ENCODE measurements at regions not wholly inside any gene's neighbourhood (a gene's known extent, or its start where the extent isn't known, plus 50 kb on each side); places are given as distances from the start of the nearest gene placed in this dataset.

DNA sequence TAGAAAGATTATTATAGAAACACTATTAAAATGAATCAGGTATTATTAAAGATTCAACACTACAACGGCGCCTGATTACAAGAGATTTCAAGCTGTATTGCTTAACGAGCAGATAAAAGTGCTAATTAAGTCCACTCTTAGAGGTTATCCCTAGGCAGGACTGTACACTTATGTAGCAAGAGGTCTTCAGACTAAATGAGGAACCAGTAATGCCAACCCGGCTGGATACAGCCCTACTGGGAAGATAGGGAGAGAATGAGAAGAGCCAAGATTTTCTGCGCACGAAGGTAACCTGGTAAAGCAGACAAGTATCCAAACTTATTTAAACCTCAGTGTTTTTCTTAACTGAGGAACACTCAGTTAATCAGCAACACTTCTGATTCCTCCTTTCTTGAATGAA is 115.7 kb upstream of the HIVEP3 start:
- no peak for DNase-seq (ENCODE audit: low read depth in 2 of 2)

DNA sequence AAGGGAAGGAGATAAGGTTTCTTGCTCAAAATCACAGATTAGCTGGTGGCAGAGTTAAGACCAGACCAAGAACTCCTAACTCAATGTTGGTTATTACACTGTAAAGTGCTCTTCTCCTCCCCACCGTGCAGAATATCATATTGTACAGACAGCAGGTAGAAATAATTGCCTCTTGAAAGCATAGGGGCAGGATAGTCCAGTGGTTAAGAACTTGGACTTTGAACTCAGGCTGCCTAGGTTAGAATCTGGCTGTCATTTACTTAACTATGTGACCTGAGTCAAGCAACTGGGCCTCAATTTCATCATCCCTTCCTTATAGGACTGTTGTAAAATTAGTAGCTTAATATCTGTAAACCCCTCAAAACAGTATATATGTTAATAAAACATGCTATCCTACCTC is 114.9 kb upstream of the HIVEP3 start:
- DNase-seq (ENCODE audit: low read depth in 2 of 2), result no peak

- no peak for DNase-seq (ENCODE audit: low read depth in 2 of 2)
These were observed 99.0 kb upstream of the HIVEP3 start for GRCh38 chr1:42017730-42018129.

DNA sequence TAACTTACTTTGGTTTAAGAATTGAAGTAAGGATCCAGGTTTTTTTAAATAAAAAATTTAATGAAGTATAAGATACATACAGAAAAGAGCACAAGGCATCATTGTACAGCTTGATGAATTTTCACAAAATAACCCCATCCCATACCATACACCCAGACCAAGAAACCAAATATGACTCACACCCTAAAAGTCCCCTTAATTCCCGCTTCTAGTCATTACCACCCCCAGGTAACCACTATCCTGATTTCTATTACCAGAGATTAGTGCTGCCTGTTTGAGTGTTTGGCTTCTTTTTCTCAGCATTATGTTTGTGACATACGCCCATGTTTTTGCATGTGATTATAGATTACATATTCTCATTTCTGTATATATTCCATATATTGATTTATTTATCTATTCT is 98.5 kb upstream of the HIVEP3 start:
- DNase-seq (ENCODE audit: low read depth in 2 of 2), result no peak

DNA sequence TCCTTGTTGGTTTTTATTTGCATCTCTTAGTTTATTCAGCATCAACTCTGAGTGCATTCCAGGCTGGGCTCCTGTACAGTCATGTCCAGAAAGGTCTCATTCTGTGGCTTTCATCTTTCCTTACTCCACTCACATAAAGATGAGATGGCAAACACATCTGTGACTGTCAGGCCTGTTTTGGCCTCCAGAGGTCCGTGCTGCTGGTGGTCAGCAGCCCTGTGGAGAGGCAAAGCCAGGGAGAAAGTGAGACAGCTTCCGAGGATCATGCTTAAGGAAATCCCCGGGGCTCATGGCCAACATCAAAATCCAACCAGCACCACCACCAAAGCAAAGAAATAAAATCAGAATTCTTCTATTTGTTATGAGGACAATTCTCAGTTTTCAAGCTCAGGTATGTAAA is 96.1 kb upstream of the HIVEP3 start:
- no peak for DNase-seq (ENCODE audit: low read depth in 2 of 2)

- no peak for DNase-seq (ENCODE audit: low read depth in 2 of 2)
These were observed 95.3 kb upstream of the HIVEP3 start for GRCh38 chr1:42013881-42014470.

- no peak for DNase-seq (ENCODE audit: low read depth in 2 of 2)
These were observed 94.1 kb upstream of the HIVEP3 start for GRCh38 chr1:42012852-42013251.

GRCh38 chr1:42010381-42010780 is 91.7 kb upstream of the HIVEP3 start:
- DNase-seq (ENCODE audit: low read depth in 2 of 2), result no peak

- DNase-seq (ENCODE audit: low read depth in 2 of 2), result no peak
These were observed 89.5 kb upstream of the HIVEP3 start for GRCh38 chr1:42008264-42008663.

DNA sequence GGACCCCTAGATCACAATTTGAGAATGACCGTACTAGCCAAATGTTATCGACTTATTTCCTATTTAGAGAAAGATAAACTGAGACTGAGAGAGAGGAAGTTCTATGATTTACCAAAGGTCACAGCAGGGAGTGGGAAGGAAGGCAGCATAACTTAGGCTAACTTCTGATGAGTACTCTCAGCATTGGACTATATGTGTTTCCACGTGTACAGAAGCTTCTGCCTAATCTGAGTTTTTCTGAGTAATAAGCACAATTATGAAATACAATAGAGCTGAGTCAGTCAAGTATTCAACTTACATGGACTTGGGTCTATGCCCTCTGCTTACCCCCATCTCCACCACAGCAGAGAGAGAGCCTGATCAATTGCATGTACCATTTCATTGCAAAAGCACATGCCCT is 88.1 kb upstream of the HIVEP3 start:
- DNase-seq (ENCODE audit: low read depth in 2 of 2), result no peak

DNA sequence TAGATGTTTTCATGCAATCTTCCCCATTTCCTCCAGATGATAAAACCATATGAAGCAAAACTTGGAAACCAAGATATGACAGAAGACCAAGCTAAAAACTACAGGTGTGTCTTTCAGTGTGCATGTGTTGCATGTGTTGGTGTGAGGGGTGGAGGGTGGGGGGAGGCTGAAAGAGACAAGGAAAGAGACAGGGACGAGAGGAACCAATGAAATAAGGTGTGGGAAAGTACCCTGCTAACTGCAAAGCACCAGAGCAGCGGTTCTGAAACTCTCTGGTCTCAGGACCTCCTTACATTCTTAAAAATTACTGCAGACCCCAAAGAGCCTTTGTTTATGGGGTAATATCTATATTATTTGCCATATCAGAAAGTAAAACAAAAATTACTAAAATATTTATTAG is 87.4 kb upstream of the HIVEP3 start:
- DNase-seq (ENCODE audit: low read depth in 2 of 2), result no peak

GRCh38 chr1:42005530-42005929 is 86.8 kb upstream of the HIVEP3 start:
- no peak for DNase-seq (ENCODE audit: low read depth in 2 of 2)

DNA sequence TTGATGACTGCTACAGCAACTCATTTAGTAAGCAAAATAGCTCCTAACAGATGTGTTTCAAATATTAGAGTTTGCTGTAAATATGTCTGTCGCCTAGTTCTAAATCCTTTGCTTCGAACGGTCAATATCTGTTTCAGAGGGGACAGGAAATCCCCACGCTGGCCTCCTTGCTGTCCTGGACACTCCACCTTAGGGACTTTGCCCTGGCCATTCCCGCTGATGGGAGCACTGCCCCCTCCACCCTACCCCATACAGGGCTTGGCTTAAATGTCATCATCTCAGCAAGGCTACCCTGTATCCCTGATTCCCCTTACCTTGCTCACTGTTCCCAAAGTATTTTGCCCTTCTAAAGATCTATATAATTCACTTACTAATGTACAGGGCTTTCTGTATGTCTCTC is 86.1 kb upstream of the HIVEP3 start:
- DNase-seq (ENCODE audit: low read depth in 2 of 2), result no peak

GRCh38 chr1:42004322-42004721 is 85.6 kb upstream of the HIVEP3 start:
- no peak for DNase-seq (ENCODE audit: low read depth in 2 of 2)

GRCh38 chr1:42003433-42003832 is 84.7 kb upstream of the HIVEP3 start:
- DNase-seq (ENCODE audit: low read depth in 2 of 2), result no peak

- no peak for DNase-seq (ENCODE audit: low read depth in 2 of 2)
These were observed 83.5 kb upstream of the HIVEP3 start for GRCh38 chr1:42002220-42002619.

GRCh38 chr1:42000766-42001165 is 82.0 kb upstream of the HIVEP3 start:
- no peak for DNase-seq (ENCODE audit: low read depth in 2 of 2)

DNA sequence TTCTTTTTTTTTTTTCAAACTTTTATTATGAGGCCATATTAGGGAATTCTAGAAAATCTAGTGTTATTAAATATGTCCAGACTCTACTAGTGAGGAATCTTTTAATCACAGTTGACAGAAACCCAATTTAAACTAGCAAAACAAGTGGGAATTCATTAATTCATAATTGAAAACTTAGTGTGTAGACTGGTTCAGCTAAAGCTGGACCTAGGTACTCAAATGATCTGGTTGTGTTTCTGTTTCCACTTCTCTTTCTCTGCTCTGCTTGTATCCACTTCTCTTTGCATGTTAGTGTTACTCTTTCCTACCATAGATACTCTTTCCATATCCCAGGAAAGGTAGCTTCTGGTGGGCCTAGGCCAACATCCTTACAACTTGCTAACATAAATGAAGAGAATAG is 81.2 kb upstream of the HIVEP3 start:
- DNase-seq (ENCODE audit: low read depth in 2 of 2), result no peak

- no peak for DNase-seq (ENCODE audit: low read depth in 2 of 2)
These were observed 79.5 kb upstream of the HIVEP3 start for GRCh38 chr1:41998250-41998649.

DNA sequence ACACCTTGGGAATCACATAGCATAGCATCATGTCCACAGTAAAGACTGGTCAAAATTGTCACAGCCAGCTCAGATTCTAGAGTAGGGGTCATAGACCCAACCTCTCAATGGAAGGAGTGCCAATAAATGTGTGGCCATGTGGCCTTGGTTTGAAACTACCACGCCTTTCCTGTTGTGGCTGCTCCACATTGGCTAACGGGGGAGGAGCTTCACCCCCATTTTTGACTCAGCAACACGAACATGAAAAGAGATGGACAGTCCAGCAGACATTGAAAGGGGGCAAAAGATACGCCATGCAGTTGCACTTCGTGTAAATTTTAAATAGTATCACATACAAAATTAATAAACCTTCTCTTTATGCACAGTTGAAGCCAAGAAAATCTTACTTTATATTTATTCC is 78.4 kb upstream of the HIVEP3 start:
- DNase-seq (ENCODE audit: low read depth in 2 of 2), result no peak

DNA sequence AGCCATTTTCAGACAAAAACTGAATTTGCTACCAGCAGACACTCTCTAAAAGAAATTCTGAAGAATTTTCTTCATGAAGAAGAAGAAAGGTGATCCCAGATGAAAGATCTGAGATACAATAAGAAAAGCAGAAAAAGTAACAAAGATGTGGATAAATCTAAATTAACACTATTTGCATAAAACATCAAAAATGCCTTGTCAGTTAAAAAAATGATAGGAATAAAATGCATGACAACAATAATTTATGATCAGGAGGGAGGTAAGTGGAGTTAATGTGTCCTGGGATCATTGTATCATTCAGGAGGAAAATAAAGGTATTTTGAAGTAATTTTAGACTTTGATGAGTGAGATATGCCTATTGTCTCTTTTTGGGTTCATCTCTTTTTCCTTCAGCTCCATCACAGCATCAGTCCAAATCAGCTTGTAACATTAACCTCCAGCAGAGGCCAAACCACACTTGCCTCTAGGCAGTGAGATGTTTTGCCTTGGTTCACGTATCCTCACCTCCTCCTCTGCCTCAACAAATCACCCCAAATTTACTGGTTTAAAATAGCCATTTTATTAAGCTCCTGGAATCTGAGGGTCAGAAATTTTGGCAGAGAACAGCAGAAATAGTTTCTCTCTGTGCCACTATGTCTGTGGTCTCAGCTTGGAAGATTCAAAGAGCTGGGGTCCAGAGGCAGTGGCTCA is 76.9 kb upstream of the HIVEP3 start:
- DNase-seq (ENCODE audit: low read depth in 2 of 2), result no peak

- DNase-seq (ENCODE audit: low read depth in 2 of 2), result no peak
These were observed 75.6 kb upstream of the HIVEP3 start for GRCh38 chr1:41994195-41994894.

DNA sequence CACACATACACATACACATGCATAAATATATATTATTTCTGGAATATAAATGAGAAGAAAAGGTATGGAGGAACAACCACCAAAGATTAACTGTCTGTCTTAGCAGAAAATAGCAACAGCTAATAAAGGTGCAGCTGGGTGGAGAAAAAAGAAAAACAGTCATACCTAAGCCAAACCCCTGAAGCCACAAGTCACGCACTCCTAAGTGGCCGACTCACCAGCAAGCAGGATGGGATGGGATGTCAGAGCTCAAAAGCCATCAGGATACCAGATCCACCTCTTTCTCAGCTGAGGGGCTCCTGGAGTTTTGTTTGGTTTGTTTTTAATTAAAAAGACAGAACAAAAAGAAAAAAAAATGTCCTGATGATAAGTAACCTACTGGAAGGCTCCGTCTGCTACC is 64.7 kb upstream of the HIVEP3 start:
- DNase-seq (ENCODE audit: low read depth in 2 of 2), result no peak

Measured in stimulated activated CD4-positive, alpha-beta T cell treated with anti-CD3 and anti-CD28 coated beads, Interleukin-12 subunit alpha, Interleukin-12 subunit beta, amount 100 ng/mL, for 24 hours (primary cell).